H1 (cell line): ENCODE measurements at regions not wholly inside any gene's neighbourhood (a gene's known extent, or its start where the extent isn't known, plus 50 kb on each side); places are given as distances from the start of the nearest gene placed in this dataset.

Source experiments
- CTCF ChIA-PET: fragments of 300-600 bp; sonication (Branson Sonifier 250); formaldehyde crosslinking; loops from one replicate; lab custom pipeline; 2021; ENCODE audit not compliant: partially characterized antibody; lab: Charles Lee
- POLR2A ChIA-PET: fragments of 300-600 bp; sonication (Branson Sonifier 250); formaldehyde crosslinking; loops from one replicate; lab custom pipeline; 2021; ENCODE audit warnings: inconsistent platforms; ENCODE audit not compliant: partially characterized antibody; lab: Charles Lee
- DNase-seq, 2 experiments: peaks; one replicate each; pipeline versions ENCODE4 v3.0.0 to v3.0.0-alpha.2; 2010 to 2022; ENCODE audit warnings: low spot score in 2 of 2, low read depth in 1 of 2, mixed read lengths in 1 of 2
- FAIRE-seq: peaks from 2 replicates; lab custom pipeline; 2011; peaks lifted over from hg19 to GRCh38; lab: Jason Lieb, UNC
- H2AFZ ChIP-seq: 2 replicates; pipeline ENCODE4 v1.8.1; 2012; ENCODE audit warnings: low read length, inconsistent platforms
- H2AK5ac ChIP-seq: 2 replicates; pipeline ENCODE4 v1.6.1; 2013; ENCODE audit warnings: low read depth, low read length
- H2BK120ac ChIP-seq: replicated peaks from 2 replicates; pipeline ENCODE3; 2013; ENCODE audit warnings: low read depth, low read length, inconsistent platforms
- H2BK12ac ChIP-seq: 2 replicates; pipeline ENCODE4 v1.6.1; 2013; ENCODE audit warnings: low read depth, low read length
- H2BK15ac ChIP-seq: 2 replicates; pipeline ENCODE4 v1.6.1; 2013; ENCODE audit warnings: low read length
- H2BK20ac ChIP-seq: 2 replicates; pipeline ENCODE4 v1.6.1; 2013; ENCODE audit warnings: low read length
- H2BK5ac ChIP-seq: 2 replicates; pipeline ENCODE4 v1.6.1; 2013; ENCODE audit warnings: low read depth, low read length
- H3K14ac ChIP-seq: 2 replicates; pipeline ENCODE4 v1.6.1; 2013; ENCODE audit warnings: inconsistent platforms; ENCODE audit not compliant: insufficient read length
- H3K18ac ChIP-seq: 2 replicates; pipeline ENCODE4 v1.6.1; 2013; ENCODE audit warnings: low read length; ENCODE audit errors: extremely low read depth
- H3K23ac ChIP-seq: 2 replicates; pipeline ENCODE4 v1.6.1; 2013; ENCODE audit warnings: inconsistent platforms; ENCODE audit not compliant: insufficient read length
- H3K23me2 ChIP-seq: 2 replicates; pipeline ENCODE4 v1.6.1; 2013; ENCODE audit warnings: low read depth, low read length
- H3K27ac ChIP-seq: 2 replicates; pipeline ENCODE4 v1.6.1; 2011; ENCODE audit warnings: low read depth, low read length, inconsistent platforms
- H3K27me3 ChIP-seq, 4 experiments: replicated peaks in 1 of 4; 1 replicate in 1 of 4; 2 replicates in 3 of 4; pipeline versions ENCODE4 v1.6.1 to v1.8.1; 2011 to 2013; ENCODE audit warnings: low read length in 3 of 4, mild to moderate bottlenecking in 3 of 4, inconsistent platforms in 2 of 4, mixed read lengths in 2 of 4, moderate library complexity in 1 of 4; ENCODE audit not compliant: control insufficient read depth in 3 of 4, insufficient read depth in 3 of 4; ENCODE audit errors: extremely low read depth in 1 of 4
- H3K36me3 ChIP-seq, 4 experiments: 2 replicates each; pipeline versions ENCODE4 v1.6.1 to v1.8.1; 2011 to 2013; ENCODE audit warnings: mild to moderate bottlenecking in 4 of 4, low read length in 3 of 4, moderate library complexity in 2 of 4, control low read depth in 1 of 4, inconsistent platforms in 1 of 4; ENCODE audit not compliant: insufficient read depth in 4 of 4, control insufficient read depth in 2 of 4
- H3K4ac ChIP-seq: replicated peaks from 2 replicates; pipeline ENCODE3; 2013; ENCODE audit warnings: low read length, low read depth, mixed read lengths, inconsistent platforms; ENCODE audit not compliant: insufficient read length
- H3K4me1 ChIP-seq, 4 experiments: replicated peaks in 1 of 4; 1 replicate in 1 of 4; 2 replicates in 3 of 4; pipeline versions ENCODE4 v1.6.1 to v1.8.1; 2011 to 2013; ENCODE audit warnings: low read length in 3 of 4, inconsistent platforms in 2 of 4, mixed read lengths in 1 of 4; ENCODE audit not compliant: insufficient read depth in 4 of 4, control insufficient read depth in 3 of 4
- H3K4me2 ChIP-seq, 2 experiments: 2 replicates each; pipeline versions ENCODE4 v1.6.1 to v1.8.1; 2011 to 2013; ENCODE audit warnings: low read depth in 2 of 2, low read length in 2 of 2, control low read depth in 1 of 2, inconsistent platforms in 1 of 2, mild to moderate bottlenecking in 1 of 2; ENCODE audit not compliant: insufficient read depth in 1 of 2
- H3K4me3 ChIP-seq, 4 experiments: fragments of 200-600, 300-600 bp in 1 of 4; sonication (generic), shearing (Covaris generic), sonication (Bioruptor Twin) in 1 of 4; 2 replicates each; pipeline versions ENCODE4 v1.5.1 to v1.8.1; 2011 to 2016; ENCODE audit warnings: low read length in 4 of 4, low read depth in 3 of 4, control low read depth in 2 of 4, inconsistent platforms in 2 of 4, mild to moderate bottlenecking in 2 of 4, mixed read lengths in 1 of 4, moderate library complexity in 1 of 4; ENCODE audit not compliant: insufficient read depth in 2 of 4; ENCODE audit errors: extremely low read depth in 1 of 4
- H3K56ac ChIP-seq: replicated peaks from 2 replicates; pipeline ENCODE3; 2013; ENCODE audit warnings: low read depth, mild to moderate bottlenecking, mixed read lengths, low read length, inconsistent platforms; ENCODE audit not compliant: insufficient read length
- H3K79me1 ChIP-seq: 2 replicates; pipeline ENCODE4 v1.6.1; 2013; ENCODE audit warnings: low read depth, low read length, control low read depth
- H3K79me2 ChIP-seq, 2 experiments: 2 replicates each; pipeline versions ENCODE4 v1.6.1 to v1.8.1; 2012 to 2013; ENCODE audit warnings: low read length in 2 of 2, mild to moderate bottlenecking in 2 of 2, inconsistent platforms in 1 of 2; ENCODE audit not compliant: insufficient read depth in 2 of 2, control insufficient read depth in 1 of 2
- H3K9ac ChIP-seq, 4 experiments: replicated peaks in 1 of 4; 1 replicate in 1 of 4; 2 replicates in 3 of 4; pipeline versions ENCODE4 v1.6.1 to v1.8.1; 2011 to 2013; ENCODE audit warnings: low read depth in 3 of 4, low read length in 3 of 4, control low read depth in 2 of 4, mild to moderate bottlenecking in 2 of 4, moderate library complexity in 2 of 4, inconsistent platforms in 1 of 4; ENCODE audit errors: extremely low read depth in 1 of 4
- H3K9me3 ChIP-seq, 2 experiments: 2 replicates each; pipeline versions ENCODE4 v1.6.1 to v1.8.1; 2012 to 2013; ENCODE audit warnings: mild to moderate bottlenecking in 2 of 2, moderate library complexity in 2 of 2, control low read depth in 1 of 2, inconsistent platforms in 1 of 2, low read depth in 1 of 2, low read length in 1 of 2, mixed read lengths in 1 of 2; ENCODE audit not compliant: insufficient read depth in 2 of 2
- H4K20me1 ChIP-seq, 2 experiments: replicated peaks in 1 of 2; 2 replicates each; pipeline versions ENCODE3 to v1.8.1; 2011 to 2013; ENCODE audit warnings: inconsistent platforms in 2 of 2, low read length in 2 of 2, mild to moderate bottlenecking in 1 of 2; ENCODE audit not compliant: insufficient read depth in 2 of 2, control insufficient read depth in 1 of 2
- H4K5ac ChIP-seq: 2 replicates; pipeline ENCODE4 v1.6.1; 2013; ENCODE audit warnings: low read length, low read depth, mixed read lengths, inconsistent platforms; ENCODE audit not compliant: insufficient read length
- H4K8ac ChIP-seq: 2 replicates; pipeline ENCODE4 v1.8.0; 2013; ENCODE audit warnings: mild to moderate bottlenecking, moderate library complexity, low read length, inconsistent platforms; ENCODE audit not compliant: insufficient read depth; ENCODE audit errors: extremely low read depth
- H4K91ac ChIP-seq: replicated peaks from 2 replicates; pipeline ENCODE3; 2013; ENCODE audit warnings: low read length, mixed read lengths, inconsistent platforms; ENCODE audit not compliant: insufficient read length
- CEBPB ChIP-seq: IDR thresholded peaks from 2 replicates; pipeline ENCODE4 v1.6.1; 2012; ENCODE audit warnings: low read depth, low read length
- CHD1 ChIP-seq: IDR thresholded peaks from 2 replicates; pipeline ENCODE4 v1.6.1; 2012; ENCODE audit warnings: low read depth, low read length, improper control_type of control experiment
- KDM4A ChIP-seq: IDR thresholded peaks from one replicate; pipeline ENCODE4 v1.7.1; 2012; ENCODE audit warnings: low read depth, mild to moderate bottlenecking, moderate library complexity, low read length, inconsistent platforms; ENCODE audit not compliant: severe bottlenecking
- RFX5 ChIP-seq: IDR thresholded peaks from 2 replicates; pipeline ENCODE4 v1.6.1; 2011; ENCODE audit warnings: low read depth, low read length, improper control_type of control experiment, borderline replicate concordance
- WGBS, 2 experiments: shearing (Covaris generic) in 1 of 2; methylation state at CpG; one replicate each; pipeline versions ENCODE4 v1.1.6 to v1.1.7; 2013 to 2015; ENCODE audit warnings: low lambda C conversion rate in 2 of 2, mixed read lengths in 2 of 2, inconsistent platforms in 1 of 2, low coverage in 1 of 2, missing lambda C conversion rate in 1 of 2; ENCODE audit not compliant: insufficient replicate concordance in 2 of 2, insufficient coverage in 1 of 2, insufficient read length in 1 of 2; ENCODE audit errors: extremely low coverage in 1 of 2, missing lambda C conversion rate in 1 of 2; 5-methylcytosine and 5-hydroxymethylcytosine counted together

- no peak overlapping the region for H3K4ac ChIP-seq
- H2BK20ac ChIP-seq = no peak overlapping the region
- H3K18ac ChIP-seq = no peak overlapping the region
- no peak overlapping the region for H3K4me3 ChIP-seq
- H3K9me3 ChIP-seq = no peaks in the 10 kb centered on the region
- no peak overlapping the region for H2AK5ac ChIP-seq
- H2BK12ac ChIP-seq = no peak overlapping the region
- H3K36me3 ChIP-seq = no peaks in the 10 kb centered on the region
- no peak overlapping the region for H3K23ac ChIP-seq
- FAIRE-seq = no peak
- no peak overlapping the region for H3K56ac ChIP-seq
- H3K9ac ChIP-seq = no peak overlapping the region
- no peaks in the 10 kb centered on the region for H3K79me2 ChIP-seq
- H3K4me2 ChIP-seq = no peak overlapping the region
- WGBS, 2 experiments = 90% methylated on average over 4 of the region's 4 CpGs; no CpG with 5 or more reads in 1 of the 2 experiments
- H3K27me3 ChIP-seq = no peaks in the 10 kb centered on the region
- no peaks in the 10 kb centered on the region for H3K4me1 ChIP-seq
- ChIA-PET POLR2A (no interaction called here), CTCF (interaction anchor here (1.4 to 1.7 kb wide), 2 partner anchors 195 to 506 kb away, joined by 3 to 4 read pairs; no protein-coding TSS in a partner anchor)
- H3K23me2 ChIP-seq = no peaks in the 10 kb centered on the region
- no peak for DNase-seq
- H3K14ac ChIP-seq = no peak overlapping the region
- no peak overlapping the region for H2AFZ ChIP-seq
- no peak overlapping the region for H2BK5ac ChIP-seq
- H2BK15ac ChIP-seq = no peak overlapping the region
- H3K79me1 ChIP-seq = no peaks in the 10 kb centered on the region
- no peak overlapping the region for H4K5ac ChIP-seq
- H4K20me1 ChIP-seq = no peaks in the 10 kb centered on the region
- H4K91ac ChIP-seq = no peak overlapping the region
- H4K8ac ChIP-seq = no peak overlapping the region
- H3K27ac ChIP-seq = no peak overlapping the region
- TF ChIP-seq KDM4A (no peak), CEBPB (peak; percentile 95), CHD1 (no peak), RFX5 (no peak)
- H2BK120ac ChIP-seq = no peak overlapping the region
Measured at GRCh38 chr14:51783765-51784164, 76.6 kb upstream of the GNG2 start.
